ENCODE measurements at regions not wholly inside any gene's neighbourhood (a gene's known extent, or its start where the extent isn't known, plus 50 kb on each side); places are given as distances from the start of the nearest gene placed in this dataset.

DNA sequence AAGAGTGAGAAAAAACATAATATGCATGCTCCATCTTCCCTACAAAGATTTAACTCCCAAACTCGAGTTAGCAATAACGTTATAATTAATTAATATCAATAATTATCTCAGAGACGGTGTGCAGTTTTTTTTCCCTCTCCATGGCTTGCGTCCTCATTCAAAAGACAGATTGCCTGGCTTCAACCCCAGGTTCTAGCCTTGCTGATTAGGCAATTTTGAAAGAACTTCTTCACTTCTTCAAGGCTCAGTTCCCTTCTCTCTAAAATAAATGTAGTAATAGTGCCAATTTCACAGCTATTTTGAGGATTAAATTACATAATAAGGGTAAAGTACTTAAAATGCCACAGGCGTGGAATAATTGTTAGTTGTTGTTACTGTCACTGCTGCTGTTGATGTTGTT is 876.1 kb upstream of the GBE1 start:
- TF ChIP-seq POLR2AphosphoS5 (IDR thresholded peaks at IDR 0.05; ENCODE audit: low read depth, low read length) (no peak), TAF1 (IDR thresholded peaks at IDR 0.05; ENCODE audit: borderline replicate concordance, insufficient read depth, low read length) (no peak), SIN3A (IDR thresholded peaks at IDR 0.05; ENCODE audit: borderline replicate concordance, insufficient read depth, low read length) (no peak), FOXP2 (optimal IDR thresholded peaks at IDR 0.05; ENCODE audit: borderline replicate concordance, extremely low read depth, extremely low read length, insufficient read depth) (no peak)
- TF ChIP-seq, protein P1, sequence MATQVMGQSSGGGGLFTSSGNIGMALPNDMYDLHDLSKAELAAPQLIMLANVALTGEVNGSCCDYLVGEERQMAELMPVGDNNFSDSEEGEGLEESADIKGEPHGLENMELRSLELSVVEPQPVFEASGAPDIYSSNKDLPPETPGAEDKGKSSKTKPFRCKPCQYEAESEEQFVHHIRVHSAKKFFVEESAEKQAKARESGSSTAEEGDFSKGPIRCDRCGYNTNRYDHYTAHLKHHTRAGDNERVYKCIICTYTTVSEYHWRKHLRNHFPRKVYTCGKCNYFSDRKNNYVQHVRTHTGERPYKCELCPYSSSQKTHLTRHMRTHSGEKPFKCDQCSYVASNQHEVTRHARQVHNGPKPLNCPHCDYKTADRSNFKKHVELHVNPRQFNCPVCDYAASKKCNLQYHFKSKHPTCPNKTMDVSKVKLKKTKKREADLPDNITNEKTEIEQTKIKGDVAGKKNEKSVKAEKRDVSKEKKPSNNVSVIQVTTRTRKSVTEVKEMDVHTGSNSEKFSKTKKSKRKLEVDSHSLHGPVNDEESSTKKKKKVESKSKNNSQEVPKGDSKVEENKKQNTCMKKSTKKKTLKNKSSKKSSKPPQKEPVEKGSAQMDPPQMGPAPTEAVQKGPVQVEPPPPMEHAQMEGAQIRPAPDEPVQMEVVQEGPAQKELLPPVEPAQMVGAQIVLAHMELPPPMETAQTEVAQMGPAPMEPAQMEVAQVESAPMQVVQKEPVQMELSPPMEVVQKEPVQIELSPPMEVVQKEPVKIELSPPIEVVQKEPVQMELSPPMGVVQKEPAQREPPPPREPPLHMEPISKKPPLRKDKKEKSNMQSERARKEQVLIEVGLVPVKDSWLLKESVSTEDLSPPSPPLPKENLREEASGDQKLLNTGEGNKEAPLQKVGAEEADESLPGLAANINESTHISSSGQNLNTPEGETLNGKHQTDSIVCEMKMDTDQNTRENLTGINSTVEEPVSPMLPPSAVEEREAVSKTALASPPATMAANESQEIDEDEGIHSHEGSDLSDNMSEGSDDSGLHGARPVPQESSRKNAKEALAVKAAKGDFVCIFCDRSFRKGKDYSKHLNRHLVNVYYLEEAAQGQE (IDR thresholded peaks at IDR 0.05; ENCODE audit: insufficient read depth in 1 of 2, low read depth in 2 of 2, low read length in 2 of 2), result no peak
